ENCODE measurements at regions not wholly inside any gene's neighbourhood (a gene's known extent, or its start where the extent isn't known, plus 50 kb on each side); places are given as distances from the start of the nearest gene placed in this dataset.
"Not testable (repeated sequence)": the region's sequence is repeated elsewhere in the genome, so short reads cannot be mapped to it uniquely, and the experiment has no call there.

- DNase-seq, result no peak
Observed at GRCh38 chr3:72162649-72163184, 377.8 kb upstream of the PROK2 start.

- DNase-seq, result no peak
Observed at GRCh38 chr3:72161881-72162595, 377.1 kb upstream of the PROK2 start.

- not testable (repeated sequence) for DNase-seq
Observed at GRCh38 chr3:72161285-72161684, 376.3 kb upstream of the PROK2 start.

- no peak for DNase-seq
Observed at GRCh38 chr3:72160351-72160750, 375.4 kb upstream of the PROK2 start.

- no peak for DNase-seq
Observed at GRCh38 chr3:72159487-72159886, 374.5 kb upstream of the PROK2 start.

GRCh38 chr3:72158639-72159326 is 373.8 kb upstream of the PROK2 start:
- no peak for DNase-seq

GRCh38 chr3:72157748-72158638 is 373.0 kb upstream of the PROK2 start:
- no peak for DNase-seq

- DNase-seq, result peak; percentile 78
Observed at GRCh38 chr3:72155391-72156064, 370.6 kb upstream of the PROK2 start.

GRCh38 chr3:72154391-72155335 is 369.7 kb upstream of the PROK2 start:
- no peak for DNase-seq

- no peak for DNase-seq
Observed at GRCh38 chr3:72153477-72154314, 368.7 kb upstream of the PROK2 start.

- peak; percentile 87 for DNase-seq
Observed at GRCh38 chr3:72152551-72153476, 367.9 kb upstream of the PROK2 start.

GRCh38 chr3:72151465-72152238 is 366.7 kb upstream of the PROK2 start:
- no peak for DNase-seq

GRCh38 chr3:72150634-72151412 is 365.9 kb upstream of the PROK2 start:
- DNase-seq, result no peak

GRCh38 chr3:72149645-72150300 is 364.8 kb upstream of the PROK2 start:
- DNase-seq, result no peak

GRCh38 chr3:72147600-72147999 is 362.7 kb upstream of the PROK2 start:
- DNase-seq, result no peak

GRCh38 chr3:72145506-72146380 is 360.8 kb upstream of the PROK2 start:
- DNase-seq, result peak; percentile 79
